H9 (cell line): ENCODE measurements at regions not wholly inside any gene's neighbourhood (a gene's known extent, or its start where the extent isn't known, plus 50 kb on each side); places are given as distances from the start of the nearest gene placed in this dataset.

Source experiments
- DNase-seq: peaks from one replicate; pipeline ENCODE4 v3.0.0-alpha.2; 2017
- H2AFZ ChIP-seq: one replicate; pipeline ENCODE4 v1.6.1; 2013; ENCODE audit warnings: mild to moderate bottlenecking, low read length, control low read depth, moderate library complexity
- H2AK5ac ChIP-seq: 2 replicates; pipeline ENCODE4 v1.6.1; 2013; ENCODE audit warnings: low read length, control low read depth, mixed read lengths; ENCODE audit not compliant: insufficient read length
- H2BK120ac ChIP-seq: one replicate; pipeline ENCODE4 v1.6.1; 2013; ENCODE audit warnings: low read depth, mild to moderate bottlenecking, low read length, control low read depth, inconsistent platforms; ENCODE audit not compliant: poor library complexity, severe bottlenecking
- H2BK12ac ChIP-seq: 2 replicates; pipeline ENCODE4 v1.6.1; 2013; ENCODE audit warnings: low read length, control low read depth, mixed read lengths, low read depth; ENCODE audit not compliant: insufficient read length
- H2BK15ac ChIP-seq: 2 replicates; pipeline ENCODE4 v1.6.1; 2013; ENCODE audit warnings: low read depth, low read length, control low read depth
- H2BK20ac ChIP-seq: one replicate; pipeline ENCODE4 v1.6.1; 2013; ENCODE audit warnings: low read depth, mild to moderate bottlenecking, low read length, control low read depth, inconsistent platforms; ENCODE audit not compliant: poor library complexity, severe bottlenecking
- H2BK5ac ChIP-seq: 2 replicates; pipeline ENCODE4 v1.6.1; 2013; ENCODE audit warnings: low read length, control low read depth, mixed read lengths; ENCODE audit not compliant: insufficient read length
- H3K14ac ChIP-seq: 2 replicates; pipeline ENCODE4 v1.6.1; 2013; ENCODE audit warnings: low read length, control low read depth; ENCODE audit not compliant: insufficient read depth
- H3K18ac ChIP-seq: 2 replicates; pipeline ENCODE4 v1.6.1; 2013; ENCODE audit warnings: low read depth, mild to moderate bottlenecking, mixed read lengths, low read length, control low read depth; ENCODE audit not compliant: insufficient read length
- H3K23ac ChIP-seq: 2 replicates; pipeline ENCODE4 v1.6.1; 2013; ENCODE audit warnings: low read length, control low read depth, mixed read lengths, low read depth; ENCODE audit not compliant: insufficient read length
- H3K23me2 ChIP-seq: 2 replicates; pipeline ENCODE4 v1.6.1; 2013; ENCODE audit warnings: low read depth, mild to moderate bottlenecking, mixed read lengths, low read length, control low read depth; ENCODE audit not compliant: insufficient read length, poor library complexity, severe bottlenecking
- H3K27ac ChIP-seq: 2 replicates; pipeline ENCODE4 v1.5.1; 2013; ENCODE audit warnings: low read length, control low read depth, mixed read lengths, low read depth; ENCODE audit not compliant: insufficient read length
- H3K27me3 ChIP-seq: 2 replicates; pipeline ENCODE4 v1.6.1; 2013; ENCODE audit warnings: low read length, control low read depth, inconsistent platforms; ENCODE audit not compliant: insufficient read depth
- H3K4ac ChIP-seq: 2 replicates; pipeline ENCODE4 v1.6.1; 2013; ENCODE audit warnings: low read depth, mild to moderate bottlenecking, control low read depth, inconsistent platforms, low read length, moderate library complexity
- H3K4me1 ChIP-seq: 2 replicates; pipeline ENCODE4 v1.6.1; 2013; ENCODE audit warnings: low read length, control low read depth, inconsistent platforms; ENCODE audit not compliant: insufficient read depth
- H3K4me2 ChIP-seq: 2 replicates; pipeline ENCODE4 v1.6.1; 2013; ENCODE audit warnings: low read length, control low read depth, mixed read lengths; ENCODE audit not compliant: insufficient read length, insufficient read depth
- H3K56ac ChIP-seq: 2 replicates; pipeline ENCODE4 v1.6.1; 2013; ENCODE audit warnings: low read depth, mild to moderate bottlenecking, mixed read lengths, low read length, control low read depth; ENCODE audit not compliant: insufficient read length
- H3K79me1 ChIP-seq: 2 replicates; pipeline ENCODE4 v1.6.1; 2013; ENCODE audit warnings: low read depth, mild to moderate bottlenecking, moderate library complexity, low read length, control low read depth, inconsistent platforms; ENCODE audit not compliant: insufficient read depth, poor library complexity, severe bottlenecking
- H3K79me2 ChIP-seq: 2 replicates; pipeline ENCODE4 v1.6.1; 2013; ENCODE audit warnings: low read length, control low read depth, inconsistent platforms; ENCODE audit not compliant: insufficient read depth
- H3K9ac ChIP-seq: 2 replicates; pipeline ENCODE4 v1.6.1; 2013; ENCODE audit warnings: low read length, control low read depth, mixed read lengths; ENCODE audit not compliant: insufficient read length; ENCODE audit errors: extremely low read depth
- H3K9me3 ChIP-seq: one replicate; pipeline ENCODE4 v1.6.1; 2013; ENCODE audit warnings: low read depth, low read length, inconsistent platforms; ENCODE audit not compliant: control insufficient read depth
- H3T11ph ChIP-seq: one replicate; pipeline ENCODE4 v1.6.1; 2013; ENCODE audit warnings: mild to moderate bottlenecking, low read length, control low read depth, inconsistent platforms
- H4K20me1 ChIP-seq: one replicate; pipeline ENCODE4 v1.6.1; 2013; ENCODE audit not compliant: control insufficient read depth, insufficient read length, insufficient read depth
- H4K5ac ChIP-seq: 2 replicates; pipeline ENCODE4 v1.6.1; 2013; ENCODE audit warnings: low read depth, mild to moderate bottlenecking, mixed read lengths, low read length, control low read depth; ENCODE audit not compliant: insufficient read length
- H4K8ac ChIP-seq: replicated peaks from 2 replicates; pipeline ENCODE4 v1.6.1; 2013; ENCODE audit warnings: low read length, control low read depth, mixed read lengths, low read depth; ENCODE audit not compliant: insufficient read length
- H4K91ac ChIP-seq: 2 replicates; pipeline ENCODE4 v1.6.1; 2013; ENCODE audit warnings: low read depth, mild to moderate bottlenecking, moderate library complexity, mixed read lengths, low read length, control low read depth; ENCODE audit not compliant: insufficient read length
- H3K27ac Mint-ChIP-seq, 3 experiments: 2 replicates in 2 of 3; 3 replicates in 1 of 3; pipeline ENCODE4 v1.8.0; 2020 to 2021; ENCODE audit warnings: mixed read lengths in 3 of 3, mild to moderate bottlenecking in 1 of 3, moderate library complexity in 1 of 3
- H3K27me3 Mint-ChIP-seq: 2 replicates; pipeline ENCODE4 v1.8.0; 2021; ENCODE audit warnings: low read depth, mild to moderate bottlenecking, moderate library complexity, mixed read lengths
- H3K36me3 Mint-ChIP-seq, 3 experiments: 2 replicates in 2 of 3; 3 replicates in 1 of 3; pipeline ENCODE4 v1.8.0; 2020 to 2021; ENCODE audit warnings: low read depth in 3 of 3, mixed read lengths in 3 of 3; ENCODE audit not compliant: insufficient read depth in 1 of 3
- H3K4me1 Mint-ChIP-seq, 2 experiments: 2 replicates each; pipeline ENCODE4 v1.8.0; 2020; ENCODE audit warnings: mixed read lengths in 2 of 2
- H3K4me3 Mint-ChIP-seq, 2 experiments: 2 replicates in 1 of 2; 3 replicates in 1 of 2; pipeline ENCODE4 v1.8.0; 2020 to 2021; ENCODE audit warnings: mild to moderate bottlenecking in 2 of 2, mixed read lengths in 2 of 2, moderate library complexity in 1 of 2
- H3K9me3 Mint-ChIP-seq, 2 experiments: 2 replicates in 1 of 2; 3 replicates in 1 of 2; pipeline ENCODE4 v1.8.0; 2020; ENCODE audit warnings: mild to moderate bottlenecking in 2 of 2, mixed read lengths in 2 of 2, moderate library complexity in 1 of 2
- TF ChIP-seq, protein P1 (sequence below): fragments of 200-600 bp; sonication (generic); conservative IDR thresholded peaks from 3 replicates; pipeline ENCODE4 v1.8.0; 2021; ENCODE audit warnings: antibody characterized with exemption, mild to moderate bottlenecking

DNA sequence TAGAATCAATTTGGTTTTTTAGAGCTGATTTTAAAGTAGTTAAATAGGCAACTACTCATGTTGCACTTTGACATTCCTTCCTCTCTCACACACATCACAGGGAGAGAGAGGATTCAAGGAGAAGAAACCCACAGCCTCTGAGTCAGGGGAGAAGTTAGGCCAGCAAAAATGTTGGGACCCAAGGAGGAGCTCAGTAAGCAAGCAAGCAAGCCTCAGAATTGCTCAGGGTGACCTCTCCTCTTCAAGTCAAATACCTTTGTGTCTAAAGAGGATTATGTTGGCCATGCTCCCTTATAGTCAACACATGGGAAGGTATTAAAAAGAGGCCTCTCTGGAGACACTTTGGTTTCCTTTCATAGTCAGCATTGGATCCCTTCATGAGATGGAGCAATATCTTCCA, 80.5 kb upstream of the WARS2 start:
- H2BK12ac ChIP-seq, result no peak overlapping the region
- no peak overlapping the region for H4K8ac ChIP-seq
- TF ChIP-seq, protein P1, sequence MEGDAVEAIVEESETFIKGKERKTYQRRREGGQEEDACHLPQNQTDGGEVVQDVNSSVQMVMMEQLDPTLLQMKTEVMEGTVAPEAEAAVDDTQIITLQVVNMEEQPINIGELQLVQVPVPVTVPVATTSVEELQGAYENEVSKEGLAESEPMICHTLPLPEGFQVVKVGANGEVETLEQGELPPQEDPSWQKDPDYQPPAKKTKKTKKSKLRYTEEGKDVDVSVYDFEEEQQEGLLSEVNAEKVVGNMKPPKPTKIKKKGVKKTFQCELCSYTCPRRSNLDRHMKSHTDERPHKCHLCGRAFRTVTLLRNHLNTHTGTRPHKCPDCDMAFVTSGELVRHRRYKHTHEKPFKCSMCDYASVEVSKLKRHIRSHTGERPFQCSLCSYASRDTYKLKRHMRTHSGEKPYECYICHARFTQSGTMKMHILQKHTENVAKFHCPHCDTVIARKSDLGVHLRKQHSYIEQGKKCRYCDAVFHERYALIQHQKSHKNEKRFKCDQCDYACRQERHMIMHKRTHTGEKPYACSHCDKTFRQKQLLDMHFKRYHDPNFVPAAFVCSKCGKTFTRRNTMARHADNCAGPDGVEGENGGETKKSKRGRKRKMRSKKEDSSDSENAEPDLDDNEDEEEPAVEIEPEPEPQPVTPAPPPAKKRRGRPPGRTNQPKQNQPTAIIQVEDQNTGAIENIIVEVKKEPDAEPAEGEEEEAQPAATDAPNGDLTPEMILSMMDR, result no peak
- H3K4ac ChIP-seq, result no peak overlapping the region
- no peaks in the 10 kb centered on the region for H3K79me1 ChIP-seq
- no peaks in the 10 kb centered on the region for H3K4me1 ChIP-seq
- H2BK120ac ChIP-seq, result no peak overlapping the region
- H3K23ac ChIP-seq, result no peak overlapping the region
- H2BK20ac ChIP-seq, result no peak overlapping the region
- H4K20me1 ChIP-seq, result no peaks in the 10 kb centered on the region
- no peaks in the 10 kb centered on the region for H3K36me3 Mint-ChIP-seq
- H3K18ac ChIP-seq, result no peak overlapping the region
- no peak overlapping the region for H2BK15ac ChIP-seq
- no peak overlapping the region for H2BK5ac ChIP-seq
- H3K9me3 ChIP-seq, result no peaks in the 10 kb centered on the region
- no peak overlapping the region for H2AK5ac ChIP-seq
- H3T11ph ChIP-seq, result no peak overlapping the region
- no peak overlapping the region for H3K14ac ChIP-seq
- H3K27ac ChIP-seq, result no peak overlapping the region
- no peak overlapping the region for H4K5ac ChIP-seq
- peaks cover 3% of the 10 kb centered on the region in 2 experiments; a peak in 2 of 4 replicates for H3K4me1 Mint-ChIP-seq
- no peak overlapping the region for H3K27ac Mint-ChIP-seq
- no peaks in the 10 kb centered on the region for H3K23me2 ChIP-seq
- no peak overlapping the region for H2AFZ ChIP-seq
- no peaks in the 10 kb centered on the region for H3K27me3 Mint-ChIP-seq
- no peak overlapping the region for H3K9ac ChIP-seq
- no peak overlapping the region for H3K4me3 Mint-ChIP-seq
- H3K9me3 Mint-ChIP-seq, result no peaks in the 10 kb centered on the region
- H3K4me2 ChIP-seq, result no peak overlapping the region
- no peaks in the 10 kb centered on the region for H3K79me2 ChIP-seq
- H3K56ac ChIP-seq, result no peak overlapping the region
- H4K91ac ChIP-seq, result no peak overlapping the region
- no peak for DNase-seq
- no peaks in the 10 kb centered on the region for H3K27me3 ChIP-seq
